Left lung (tissue), 4 donors: ENCODE measurements at regions not wholly inside any gene's neighbourhood (a gene's known extent, or its start where the extent isn't known, plus 50 kb on each side); places are given as distances from the start of the nearest gene placed in this dataset.
A peak's percentile ranks its signal among the peaks of the same experiment; 100 is the strongest.

Source experiments
- ATAC-seq: fragments of 200-7000 bp; cut with Tn5 transposase; one replicate; pipeline ENCODE4 v1.9.1; 2020; ENCODE audit warnings: moderate library complexity
- DNase-seq, 4 donors: peaks; one replicate each; pipeline ENCODE4 v3.0.0-alpha.2; 2013 to 2020
- H3K27ac ChIP-seq, 2 donors: fragments of 200-600 bp; sonication (generic) in 1 of 2; one replicate each; pipeline versions ENCODE4 v1.5.0 to v1.8.0; 2020 to 2021
- H3K27me3 ChIP-seq, 2 donors: fragments of 200-600 bp; sonication (generic) in 1 of 2; one replicate each; pipeline versions ENCODE4 v1.5.0 to v1.8.0; 2020 to 2021
- H3K36me3 ChIP-seq, 2 donors: fragments of 200-600 bp; sonication (generic) in 1 of 2; one replicate each; pipeline versions ENCODE4 v1.5.0 to v1.8.0; 2020 to 2021
- H3K4me1 ChIP-seq, 2 donors: fragments of 200-600 bp; one replicate each; pipeline ENCODE4 v1.8.0; 2021
- H3K4me3 ChIP-seq, 2 donors: fragments of 200-600 bp; sonication (generic) in 1 of 2; one replicate each; pipeline versions ENCODE4 v1.5.0 to v1.8.0; 2020 to 2021; ENCODE audit warnings: mild to moderate bottlenecking in 1 of 2
- H3K9me3 ChIP-seq, 2 donors: fragments of 200-600 bp; sonication (generic) in 1 of 2; one replicate each; pipeline versions ENCODE4 v1.5.0 to v1.8.0; 2020 to 2021
- CTCF ChIP-seq, 2 donors: fragments of 200-600 bp; sonication (generic) in 1 of 2; IDR thresholded peaks; one replicate each; pipeline versions ENCODE4 v1.5.0 to v1.8.0; 2021; ENCODE audit warnings: antibody characterized with exemption in 2 of 2
- intact Hi-C, 2 donors: fragments of 100-400 bp; cut with DNase I; formaldehyde crosslinking; loops; one replicate each; pipeline versions ENCODE4 v1.11.2 to v1.14.2; 2022
- donor health status: DM: no; HTN: yes; CAD: no.
- donor health status: DM: no; HTN: no; CAD: no.

GRCh38 chr2:64818664-64819060, 164.9 kb upstream of the SERTAD2 start:
- intact Hi-C loops: no loop called here
- ATAC-seq (no peak), DNase-seq (no peak)
- peaks cover 0 to 10% of the 10 kb centered on the region in 2 donors for H3K4me1 ChIP-seq
- TF ChIP-seq CTCF (IDR thresholded peaks at IDR 0.05): no peak
- H3K27me3 ChIP-seq: no peaks in the 10 kb centered on the region
- no peaks in the 10 kb centered on the region for H3K36me3 ChIP-seq
- no peaks in the 10 kb centered on the region for H3K9me3 ChIP-seq
- H3K4me3 ChIP-seq: no peak overlapping the region
- no peak overlapping the region for H3K27ac ChIP-seq

DNA sequence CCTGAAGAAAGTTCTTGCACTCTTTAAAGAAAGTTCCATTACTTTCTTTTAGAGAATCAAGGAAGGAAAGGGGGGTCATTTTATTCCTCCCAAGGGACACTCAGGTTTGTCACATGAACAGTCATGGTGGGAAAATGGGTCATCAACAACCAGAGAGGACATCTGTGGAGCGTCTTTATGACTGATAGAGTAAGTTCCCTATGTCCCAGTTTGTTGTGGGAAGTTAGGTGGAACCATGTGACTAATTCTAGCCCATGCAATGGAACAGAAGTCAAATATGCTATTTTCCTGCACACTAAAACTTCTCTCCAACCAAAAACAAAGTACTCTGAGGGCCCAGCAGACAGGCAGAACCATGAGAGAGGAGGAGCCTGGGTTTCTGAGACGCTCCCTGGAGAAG, 165.6 kb upstream of the SERTAD2 start:
- no peaks in the 10 kb centered on the region for H3K36me3 ChIP-seq
- peaks cover 0 to 10% of the 10 kb centered on the region in 2 donors for H3K4me1 ChIP-seq
- no peaks in the 10 kb centered on the region for H3K9me3 ChIP-seq
- intact Hi-C loops: no loop called here
- peak overlapping the region in 1 of 2 donors; percentile 62 for H3K27ac ChIP-seq
- H3K27me3 ChIP-seq: no peaks in the 10 kb centered on the region
- peak; percentile 40 for ATAC-seq
- no peak for DNase-seq
- no peak overlapping the region for H3K4me3 ChIP-seq
- TF ChIP-seq CTCF (IDR thresholded peaks at IDR 0.05): no peak

DNA sequence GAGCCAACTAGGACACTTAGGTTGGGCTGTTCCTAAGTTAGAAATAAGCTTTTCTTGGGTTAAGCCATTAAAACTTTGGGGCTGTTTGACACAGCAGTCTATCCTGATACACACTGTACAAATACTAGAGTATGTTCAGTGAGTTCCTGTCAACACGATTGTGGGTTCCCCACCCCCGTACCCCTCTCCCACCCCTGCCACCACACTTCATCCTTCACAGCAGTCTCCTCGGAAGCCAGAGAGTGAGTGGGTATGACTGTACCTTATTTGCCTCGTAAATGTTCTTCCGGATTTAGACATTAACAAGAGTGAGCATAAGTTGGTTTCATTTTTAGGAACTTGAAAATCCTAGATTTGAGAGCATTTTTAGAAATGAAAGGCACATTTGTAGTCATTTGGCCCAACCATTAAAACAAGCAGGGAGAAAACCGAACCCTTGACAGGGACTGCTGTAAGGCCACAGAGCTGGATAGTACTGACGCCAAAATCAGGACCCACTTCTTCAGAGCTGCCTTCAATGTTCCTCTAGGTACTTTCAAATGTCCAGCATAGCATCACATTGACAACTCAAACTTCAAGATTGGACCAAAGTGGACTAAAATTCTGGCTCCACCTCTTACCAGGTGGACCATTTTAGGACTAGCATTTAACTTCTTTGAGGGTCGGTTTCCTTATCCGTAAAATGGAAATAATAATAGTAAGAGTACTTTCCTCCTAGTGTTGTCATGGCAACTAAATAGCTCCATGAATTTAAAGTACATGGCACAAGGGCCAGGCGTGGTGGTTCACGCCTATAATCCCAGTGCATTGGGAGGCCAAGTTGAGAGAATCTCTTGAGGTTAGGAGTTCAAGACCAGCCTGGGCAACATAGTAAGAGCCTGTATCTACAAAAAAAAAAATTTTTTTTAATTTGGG, 166.3 kb upstream of the SERTAD2 start:
- ATAC-seq (peak; percentile 45), DNase-seq (no peak)
- Histone ChIP-seq H3K27me3 (no peaks in the 10 kb centered on the region), H3K4me3 (no peak overlapping the region), H3K27ac (peak overlapping the region in 1 of 2 donors; percentile 62), H3K4me1 (peaks cover 0 to 10% of the 10 kb centered on the region in 2 donors), H3K36me3 (no peaks in the 10 kb centered on the region), H3K9me3 (no peaks in the 10 kb centered on the region)
- intact Hi-C loops: no loop called here
- TF ChIP-seq CTCF (IDR thresholded peaks at IDR 0.05): no peak

DNA sequence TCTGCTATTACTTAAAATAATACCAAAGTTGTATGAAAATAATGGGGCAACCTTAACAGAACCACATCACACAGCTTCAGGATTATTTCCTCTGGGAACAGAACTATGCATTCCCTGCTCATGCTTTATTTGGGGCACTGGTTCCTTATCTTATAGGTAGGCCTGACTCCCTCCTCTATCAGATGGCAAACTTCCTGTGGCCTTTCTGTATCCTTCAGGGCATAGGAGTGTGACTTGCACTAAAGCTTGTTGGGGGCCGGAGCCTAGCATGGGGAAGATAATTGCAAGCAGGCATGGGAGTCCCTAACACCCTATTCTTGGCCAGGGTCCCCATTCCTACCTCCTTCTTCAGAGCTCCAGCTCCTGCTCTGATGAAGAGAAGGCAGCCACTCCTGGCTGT, 167.2 kb upstream of the SERTAD2 start:
- H3K4me1 ChIP-seq: peaks cover 0 to 15% of the 10 kb centered on the region in 2 donors
- no peaks in the 10 kb centered on the region for H3K9me3 ChIP-seq
- ATAC-seq (no peak), DNase-seq (no peak)
- no peak overlapping the region for H3K27ac ChIP-seq
- H3K27me3 ChIP-seq: no peaks in the 10 kb centered on the region
- no peak overlapping the region for H3K4me3 ChIP-seq
- H3K36me3 ChIP-seq: no peaks in the 10 kb centered on the region
- intact Hi-C loops: no loop called here
- no peak for TF ChIP-seq CTCF (IDR thresholded peaks at IDR 0.05)

GRCh38 chr2:64823794-64824193, 165.4 kb upstream of the SLC1A4 start:
- H3K4me1 ChIP-seq: peaks cover 0 to 20% of the 10 kb centered on the region in 2 donors
- H3K9me3 ChIP-seq: no peaks in the 10 kb centered on the region
- intact Hi-C loops: no loop called here
- DNase-seq (no peak), ATAC-seq (no peak)
- H3K4me3 ChIP-seq: no peak overlapping the region
- no peaks in the 10 kb centered on the region for H3K27me3 ChIP-seq
- H3K27ac ChIP-seq: no peak overlapping the region
- no peaks in the 10 kb centered on the region for H3K36me3 ChIP-seq
- no peak for TF ChIP-seq CTCF (IDR thresholded peaks at IDR 0.05)
